HepG2 (cell line): ENCODE measurements at regions not wholly inside any gene's neighbourhood (a gene's known extent, or its start where the extent isn't known, plus 50 kb on each side); places are given as distances from the start of the nearest gene placed in this dataset.

Experiments
- ATAC-seq: fragments of 200-7000 bp; cut with Tn5 transposase; 3 replicates; pipeline ENCODE4 v1.9.1; 2020; ENCODE audit warnings: mild to moderate bottlenecking, moderate library complexity
- BruUV-seq: library from RNA; stranded (reverse); fragments of 400-500 nt; replicated peaks from 2 replicates; lab custom pipeline; 2021; lab: Mats Ljungman, UMichigan
- CTCF ChIA-PET: fragments of 300-600 bp; formaldehyde crosslinking; extraction: SDS; loops from one replicate; lab custom pipeline; 2021; ENCODE audit warnings: low total read pairs, inconsistent platforms, low intra/inter-chr PET ratio; lab: Yijun Ruan, JAX
- POLR2A ChIA-PET: fragments of 350-600 bp; sonication (Branson Sonifier 250); formaldehyde crosslinking; loops from one replicate; lab custom pipeline; 2020; ENCODE audit warnings: antibody characterized with exemption, inconsistent platforms; lab: Yijun Ruan, JAX
- DNase-seq: peaks from one replicate; pipeline ENCODE4 v3.0.0-alpha.2; 2015; ENCODE audit warnings: low spot score
- FAIRE-seq: peaks from 3 replicates; lab custom pipeline; 2011; peaks lifted over from hg19 to GRCh38; lab: Jason Lieb, UNC
- H2AFZ ChIP-seq: one replicate; pipeline ENCODE4 v1.6.1; 2011; ENCODE audit warnings: low read length, inconsistent platforms
- H3K27ac ChIP-seq: fragments of 300-600 bp; 3 replicates; pipeline ENCODE4 v1.8.0; 2011; ENCODE audit warnings: mixed run types, mild to moderate bottlenecking, mixed read lengths, low read length, inconsistent platforms; ENCODE audit not compliant: insufficient read depth; ENCODE audit errors: extremely low read length
- H3K27me3 ChIP-seq, 2 experiments: fragments of 200-600 bp in 1 of 2; 2 replicates in 1 of 2; 3 replicates in 1 of 2; pipeline versions ENCODE4 v1.6.0 to v1.8.0; 2011; ENCODE audit warnings: low read length in 2 of 2, mild to moderate bottlenecking in 2 of 2, moderate library complexity in 2 of 2, inconsistent platforms in 1 of 2; ENCODE audit not compliant: insufficient read depth in 2 of 2, control insufficient read depth in 1 of 2
- H3K36me3 ChIP-seq, 2 experiments: fragments of 200-600 bp in 1 of 2; replicated peaks in 1 of 2; 2 replicates in 1 of 2; 3 replicates in 1 of 2; pipeline versions ENCODE4 v1.5.1 to v1.8.0; 2011; ENCODE audit warnings: low read length in 2 of 2, inconsistent platforms in 1 of 2; ENCODE audit not compliant: insufficient read depth in 2 of 2, control insufficient read depth in 1 of 2
- H3K4me1 ChIP-seq: 2 replicates; pipeline ENCODE4 v1.5.1; 2012; ENCODE audit warnings: low read length, inconsistent platforms; ENCODE audit not compliant: insufficient read depth
- H3K4me2 ChIP-seq: 2 replicates; pipeline ENCODE4 v1.6.0; 2011; ENCODE audit warnings: low read depth, low read length, inconsistent platforms
- H3K4me3 ChIP-seq, 3 experiments: fragments of 200-600 bp in 1 of 3; sonication (generic), shearing (Covaris generic) in 1 of 3; replicated peaks in 1 of 3; 2 replicates each; pipeline ENCODE4 v1.5.1; 2011 to 2016; ENCODE audit warnings: low read length in 3 of 3, inconsistent platforms in 2 of 3, low read depth in 2 of 3, mild to moderate bottlenecking in 2 of 3, control low read depth in 1 of 3, mixed read lengths in 1 of 3; ENCODE audit not compliant: insufficient read depth in 1 of 3
- H3K79me2 ChIP-seq: one replicate; pipeline ENCODE4 v1.6.1; 2011; ENCODE audit warnings: low read length, inconsistent platforms; ENCODE audit not compliant: insufficient read depth
- H3K9ac ChIP-seq: 2 replicates; pipeline ENCODE4 v1.6.0; 2011; ENCODE audit warnings: mild to moderate bottlenecking, low read depth, low read length, inconsistent platforms; ENCODE audit not compliant: insufficient read depth
- H3K9me3 ChIP-seq: 2 replicates; pipeline ENCODE4 v1.5.1; 2012; ENCODE audit warnings: mild to moderate bottlenecking, low read length
- H4K20me1 ChIP-seq: 2 replicates; pipeline ENCODE4 v1.6.0; 2011; ENCODE audit warnings: inconsistent platforms, mild to moderate bottlenecking, low read length, moderate library complexity; ENCODE audit not compliant: insufficient read depth
- ARID5B ChIP-seq: IDR thresholded peaks from 2 replicates; pipeline ENCODE4 v1.4.0; 2020; ENCODE audit warnings: mild to moderate bottlenecking, missing genetic modification reagents
- FOSL1 ChIP-seq: sonication (generic); formaldehyde crosslinking; IDR thresholded peaks from 2 replicates; pipeline ENCODE4 v1.9.0; 2021; ENCODE audit warnings: missing genetic modification reagents, borderline replicate concordance
- MIXL1 ChIP-seq: IDR thresholded peaks from 2 replicates; pipeline ENCODE4 v1.6.1; 2016
- SALL1 ChIP-seq: sonication (generic); formaldehyde crosslinking; IDR thresholded peaks from 2 replicates; pipeline ENCODE4 v1.8.0; 2022; ENCODE audit warnings: mild to moderate bottlenecking, missing genetic modification reagents
- ZBTB40 ChIP-seq, 2 experiments: fragments of 450-650 bp in 1 of 2; sonication (generic) in 1 of 2; formaldehyde crosslinking in 1 of 2; IDR thresholded peaks; 2 replicates each; pipeline versions ENCODE4 v1.6.1 to v1.8.0; 2016 to 2022; ENCODE audit warnings: antibody characterized with exemption in 1 of 2, mild to moderate bottlenecking in 1 of 2, missing genetic modification reagents in 1 of 2
- ZBTB44 ChIP-seq: sonication (generic); formaldehyde crosslinking; IDR thresholded peaks from 2 replicates; pipeline ENCODE4 v1.4.0; 2020; ENCODE audit warnings: missing genetic modification reagents
- WGBS: methylation state at CpG from one replicate; pipeline ENCODE4 v1.1.6; 2017; ENCODE audit warnings: low lambda C conversion rate; 5-methylcytosine and 5-hydroxymethylcytosine counted together
- in situ Hi-C: cut with HindIII; loops from 2 replicates; pipeline ENCODE4 v1.10.0; 2017; ENCODE audit warnings: low pct_unique_long_range_greater_than_20kb; ENCODE audit not compliant: extremely low pct_ligation_motif_present
- intact Hi-C: fragments of 100-400 bp; cut with micrococcal nuclease; formaldehyde crosslinking; loops from one replicate; pipeline ENCODE4 v1.10.0; 2022; ENCODE audit not compliant: unreplicated experiment

- no peak for TF ChIP-seq ZBTB44 (CRISPR knock-in tag)
- TF ChIP-seq, all 625 proteins: peak for 8
Measured at GRCh38 chr2:234841321-234842015, 110.3 kb upstream of the SH3BP4 start (continued).

- Histone ChIP-seq H4K20me1 (no peaks in the 10 kb centered on the region), H3K79me2 (no peaks in the 10 kb centered on the region), H2AFZ (no peak overlapping the region), H3K4me1 (peaks cover 95% of the 10 kb centered on the region), H3K36me3 (no peaks in the 10 kb centered on the region), H3K9ac (no peak overlapping the region), H3K4me3 (no peak overlapping the region), H3K27me3 (no peaks in the 10 kb centered on the region), H3K27ac (no peak overlapping the region), H3K4me2 (no peak overlapping the region), H3K9me3 (no peaks in the 10 kb centered on the region)
- FAIRE-seq (no peak), DNase-seq (peak; percentile 69), ATAC-seq (peak; percentile 26)
- intact Hi-C loops, result loop anchor here (5.0 kb wide), 1 partner anchor 148 kb away; no protein-coding TSS in a partner anchor
- BruUV-seq, result no TSS peak
- WGBS, result 57% methylated on average over 5 of the region's 5 CpGs
- ChIA-PET CTCF (no interaction called here), POLR2A (interaction anchor here (1.2 to 4.4 kb wide), 3 partner anchors 17 to 160 kb away, joined by 3 to 24 read pairs (median 4); no protein-coding TSS in a partner anchor)
- in situ Hi-C loops, result no loop called here
- TF ChIP-seq ZBTB40 (IDR thresholded peaks at IDR 0.05), result no peak
- peak; percentile 53; the same call in 1 of the 2 replicates for TF ChIP-seq ZBTB40 (CRISPR knock-in tag; IDR thresholded peaks at IDR 0.05)
- peak; percentile 73; the same call in 1 of the 2 replicates for TF ChIP-seq FOSL1
- 0 out of 2 replicates have a peak, but pooled peaks have one; percentile 27 for TF ChIP-seq SALL1 (CRISPR knock-in tag)
- TF ChIP-seq ARID5B (CRISPR knock-in tag), result peak; percentile 64; the same call in 1 of the 2 replicates
- no peak for TF ChIP-seq MIXL1
Measured at GRCh38 chr2:234840336-234840735, 111.5 kb upstream of the SH3BP4 start.
